SK-N-SH treated with all-trans-retinoic acid at 6 μM for 48 hours (cell line): ENCODE measurements at regions not wholly inside any gene's neighbourhood (a gene's known extent, or its start where the extent isn't known, plus 50 kb on each side); places are given as distances from the start of the nearest gene placed in this dataset.

Experiments
- ARNTL ChIP-seq: fragments of 450-650 bp; formaldehyde crosslinking; IDR thresholded peaks from 2 replicates; pipeline ENCODE4 v1.5.0; 2020; ENCODE audit warnings: low read depth, mild to moderate bottlenecking, moderate library complexity, borderline replicate concordance
- BACH2 ChIP-seq: fragments of 250-450 bp; sonication (Bioruptor Pico); IDR thresholded peaks from 2 replicates; pipeline ENCODE4 v1.9.0; 2021; ENCODE audit warnings: mild to moderate bottlenecking, borderline replicate concordance
- CSDC2 ChIP-seq: fragments of 250-450 bp; sonication (Bioruptor Pico); IDR thresholded peaks from 2 replicates; pipeline ENCODE4 v1.5.0; 2020; ENCODE audit warnings: mild to moderate bottlenecking, moderate library complexity
- GLIS3 ChIP-seq: fragments of 250-450 bp; sonication (Bioruptor Pico); IDR thresholded peaks from 2 replicates; pipeline ENCODE4 v1.5.0; 2020; ENCODE audit warnings: mild to moderate bottlenecking, moderate library complexity
- ISL1 ChIP-seq: fragments of 250-450 bp; sonication (Bioruptor Pico); IDR thresholded peaks from 2 replicates; pipeline ENCODE4 v2.1.2; 2022; ENCODE audit warnings: mild to moderate bottlenecking, moderate library complexity
- PATZ1 ChIP-seq: fragments of 250-450 bp; sonication (Bioruptor Pico); IDR thresholded peaks from 2 replicates; pipeline ENCODE4 v1.8.0; 2020; ENCODE audit warnings: mild to moderate bottlenecking, moderate library complexity, borderline replicate concordance
- RARB ChIP-seq: fragments of 250-450 bp; sonication (Bioruptor Pico); IDR thresholded peaks from 2 replicates; pipeline ENCODE4 v1.8.0; 2021; ENCODE audit warnings: mild to moderate bottlenecking, moderate library complexity
- TCF4 ChIP-seq: fragments of 250-450 bp; sonication (Bioruptor Pico); IDR thresholded peaks from 2 replicates; pipeline ENCODE4 v1.8.0; 2021; ENCODE audit warnings: mild to moderate bottlenecking, moderate library complexity, borderline replicate concordance
- TOX ChIP-seq: fragments of 250-450 bp; sonication (Bioruptor Pico); IDR thresholded peaks from 2 replicates; pipeline ENCODE4 v1.8.0; 2021; ENCODE audit warnings: mild to moderate bottlenecking, moderate library complexity, borderline replicate concordance
- ZFP3 ChIP-seq: fragments of 250-450 bp; sonication (Bioruptor Pico); IDR thresholded peaks from 2 replicates; pipeline ENCODE4 v1.5.0; 2020; ENCODE audit warnings: mild to moderate bottlenecking, moderate library complexity
- ZNF8 ChIP-seq: fragments of 450-650 bp; formaldehyde crosslinking; IDR thresholded peaks from 2 replicates; pipeline ENCODE4 v1.5.0; 2020; ENCODE audit warnings: mild to moderate bottlenecking, moderate library complexity

GRCh38 chr16:85274501-85274900 is 162.2 kb upstream of the CIBAR2 start:
- TF ChIP-seq RARB, result no peak
- no peak for TF ChIP-seq PATZ1 (CRISPR knock-in tag)
- TF ChIP-seq BACH2, result no peak
- TF ChIP-seq ISL1 (CRISPR knock-in tag), result no peak
- TF ChIP-seq CSDC2 (CRISPR knock-in tag), result no peak
- TF ChIP-seq ZFP3, result no peak
- no peak for TF ChIP-seq ZNF8 (CRISPR knock-in tag)
- TF ChIP-seq TCF4, result no peak
- TF ChIP-seq TOX (CRISPR knock-in tag), result no peak
- TF ChIP-seq GLIS3, result no peak
- no peak for TF ChIP-seq ARNTL
